T47D (cell line): ENCODE measurements at regions not wholly inside any gene's neighbourhood (a gene's known extent, or its start where the extent isn't known, plus 50 kb on each side); places are given as distances from the start of the nearest gene placed in this dataset.

ENCODE experiments used
- DNase-seq, 2 experiments: peaks; one replicate each; pipeline versions ENCODE4 v3.0.0 to v3.0.0-alpha.2; 2011 to 2012; ENCODE audit warnings: low read depth in 1 of 2, low spot score in 1 of 2
- JUND ChIP-seq: IDR thresholded peaks from 2 replicates; pipeline ENCODE4 v1.6.1; 2012; ENCODE audit warnings: low read depth
- in situ Hi-C: cut with HindIII; loops from 2 replicates; pipeline ENCODE4 v1.10.0; 2016; ENCODE audit warnings: low sequenced_read_pairs, low pct_unique_long_range_greater_than_20kb

DNA sequence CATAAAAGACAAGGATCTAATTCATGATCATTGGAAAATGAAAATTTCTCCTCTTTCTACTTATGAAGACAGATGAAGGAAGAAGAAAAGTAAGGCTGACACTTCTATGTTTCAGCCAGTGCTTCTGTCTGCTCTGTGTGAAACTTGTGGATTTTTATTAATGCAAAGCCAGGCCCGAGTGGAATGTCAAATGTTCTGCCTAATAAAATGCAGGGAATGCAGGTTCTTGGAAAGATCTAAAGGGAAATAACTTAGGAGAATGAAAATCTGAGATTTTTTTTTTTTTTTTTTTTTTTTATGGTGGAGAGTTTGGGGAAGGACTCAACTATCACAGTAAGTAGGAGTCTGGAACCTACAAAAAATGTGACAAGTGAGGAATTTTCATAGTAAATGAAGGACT is 1732.3 kb upstream of the SLC10A2 start:
- TF ChIP-seq JUND = no peak
- DNase-seq = no peak
- in situ Hi-C loops = no loop called here

GRCh38 chr13:104796581-104796980 is 1730.4 kb upstream of the SLC10A2 start:
- in situ Hi-C loops = no loop called here
- no peak for DNase-seq
- no peak for TF ChIP-seq JUND

GRCh38 chr13:104785952-104786351 is 1719.7 kb upstream of the SLC10A2 start:
- in situ Hi-C loops = no loop called here

DNA sequence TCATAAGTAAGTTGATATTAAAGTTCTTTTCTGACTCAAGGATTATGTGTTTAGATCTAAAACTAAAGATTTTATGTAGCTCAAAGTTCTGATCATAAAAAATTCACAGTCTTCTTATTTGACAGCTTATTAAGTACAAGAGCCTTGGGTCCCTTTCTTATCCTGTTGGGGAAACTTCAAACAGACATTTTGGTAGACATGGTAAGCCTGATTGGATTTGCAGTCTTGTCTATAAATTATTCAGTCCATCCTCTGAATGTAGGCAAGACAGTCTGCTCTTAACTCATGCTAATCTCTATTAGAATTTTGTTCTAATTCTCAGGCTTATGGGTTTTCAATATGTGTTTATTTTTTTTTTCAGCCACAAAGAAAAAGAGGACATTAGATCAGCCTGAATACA is 1718.7 kb upstream of the SLC10A2 start:
- TF ChIP-seq JUND = no peak
- no peak for DNase-seq
- in situ Hi-C loops = no loop called here

More at GRCh38 chr13:104785952-104786351, 1719.7 kb upstream of the SLC10A2 start:
- no peak for TF ChIP-seq JUND
- no peak for DNase-seq

DNA sequence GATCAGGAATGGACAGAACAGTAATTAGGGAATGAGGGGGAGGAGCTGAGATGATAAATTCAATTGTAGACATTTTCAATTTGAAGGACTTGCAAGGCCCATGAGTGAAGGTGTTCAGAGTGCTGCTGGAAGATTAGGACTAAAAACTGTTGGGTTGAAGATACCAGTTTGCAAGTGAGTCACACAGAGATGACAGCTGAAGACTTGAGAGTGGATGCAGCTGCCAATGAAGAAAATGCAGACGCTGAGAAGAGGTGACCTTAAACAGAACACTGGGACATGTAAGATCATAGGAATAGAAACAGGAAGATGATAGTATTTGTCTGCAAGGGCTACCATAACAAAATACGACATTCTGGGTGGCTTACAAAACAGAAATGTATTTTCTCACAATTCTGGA is 1716.5 kb upstream of the SLC10A2 start:
- no peak for DNase-seq
- TF ChIP-seq JUND = no peak
- in situ Hi-C loops = no loop called here

GRCh38 chr13:104779311-104779993 is 1713.2 kb upstream of the SLC10A2 start:
- no peak for TF ChIP-seq JUND
- no peak for DNase-seq
- in situ Hi-C loops = no loop called here

DNA sequence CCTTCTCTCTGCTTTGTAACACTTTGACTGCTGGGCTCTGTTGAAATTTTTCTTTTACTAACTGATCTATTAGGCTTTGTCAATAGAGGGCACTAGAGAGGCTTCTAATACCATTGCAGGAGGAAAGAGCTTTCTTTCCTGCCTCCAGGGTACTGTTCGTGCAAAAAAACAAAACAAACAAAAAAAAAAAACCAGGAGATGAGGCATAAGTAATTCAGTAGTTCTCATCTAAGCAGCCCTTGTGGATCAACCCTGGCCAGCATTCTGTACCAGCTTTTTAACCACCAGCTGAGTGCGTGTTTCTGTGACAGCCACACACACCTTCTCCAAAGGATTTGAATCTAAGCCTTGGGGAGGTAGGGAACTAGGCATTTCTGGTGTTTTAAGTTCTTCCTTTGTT is 1707.6 kb upstream of the SLC10A2 start:
- in situ Hi-C loops = no loop called here
- DNase-seq = peak; percentile 5 to 66

GRCh38 chr13:104769545-104769944 is 1703.3 kb upstream of the SLC10A2 start:
- in situ Hi-C loops = no loop called here
- no peak for DNase-seq
- TF ChIP-seq JUND = no peak

More for the DNA sequence above, 1707.6 kb upstream of the SLC10A2 start:
- no peak for TF ChIP-seq JUND

DNA sequence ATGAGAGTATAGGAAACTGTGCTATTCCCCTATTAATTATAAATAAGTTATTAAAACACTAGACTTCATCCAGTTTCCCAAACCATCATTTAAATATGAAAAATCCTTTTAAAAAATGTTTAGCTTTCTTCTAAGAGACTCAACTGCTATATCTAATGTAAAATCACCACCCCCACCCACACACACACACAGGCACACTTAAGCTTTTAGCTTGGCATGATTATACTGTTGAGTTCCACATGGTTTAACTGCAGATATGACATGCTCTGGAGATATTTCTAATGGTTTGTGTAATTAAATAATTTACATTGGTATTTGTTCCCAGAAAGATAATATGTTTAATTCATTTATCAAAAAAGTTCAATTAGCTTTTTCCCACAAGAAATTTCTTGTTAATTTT is 1700.1 kb upstream of the SLC10A2 start:
- DNase-seq = no peak
- no peak for TF ChIP-seq JUND
- in situ Hi-C loops = no loop called here

- no peak for DNase-seq
- in situ Hi-C loops = no loop called here
- TF ChIP-seq JUND = no peak
Measured at GRCh38 chr13:104764600-104764999, 1698.4 kb upstream of the SLC10A2 start.

DNA sequence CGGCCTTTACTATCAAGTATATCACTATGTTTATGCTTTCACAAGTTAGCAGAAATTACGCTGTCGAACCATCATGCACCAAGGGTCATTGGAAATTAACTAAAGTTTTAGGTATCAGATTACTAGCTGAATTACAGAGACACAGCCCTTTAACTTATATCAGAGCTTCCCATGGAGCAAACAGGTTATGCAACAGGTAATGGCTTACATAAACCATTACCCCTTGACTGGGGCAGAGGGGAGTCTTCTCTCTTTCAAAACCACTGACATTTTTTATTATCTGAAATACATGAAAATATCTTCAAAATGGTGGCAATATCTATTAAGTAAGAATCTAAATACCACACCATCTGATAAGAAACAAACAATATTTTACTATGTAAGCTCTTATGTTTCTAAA is 1692.9 kb upstream of the SLC10A2 start:
- no peak for DNase-seq
- no peak for TF ChIP-seq JUND
- in situ Hi-C loops = no loop called here

DNA sequence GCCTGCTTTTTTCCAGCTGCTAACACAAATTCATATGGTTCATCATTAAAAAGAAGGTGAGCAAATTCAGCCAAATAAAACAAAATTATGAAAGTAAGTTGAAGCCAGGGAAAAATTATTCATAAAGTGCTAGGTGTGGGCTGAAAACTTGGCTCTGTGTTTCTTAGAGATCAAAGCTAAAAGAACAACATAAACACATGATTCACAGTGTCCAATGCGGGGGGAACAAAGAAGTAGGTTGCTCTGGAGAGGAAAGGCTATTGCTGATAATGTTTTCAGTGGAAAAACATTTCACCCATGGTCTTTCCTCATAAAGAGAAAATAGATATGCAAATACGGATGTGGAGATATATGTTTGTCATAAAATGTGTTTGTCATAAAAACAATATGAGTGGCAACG is 1691.5 kb upstream of the SLC10A2 start:
- no peak for DNase-seq
- no peak for TF ChIP-seq JUND
- in situ Hi-C loops = no loop called here

- in situ Hi-C loops = no loop called here
- TF ChIP-seq JUND = no peak
- DNase-seq = no peak
Measured at GRCh38 chr13:104750377-104750776, 1684.2 kb upstream of the SLC10A2 start.

- in situ Hi-C loops = no loop called here
- TF ChIP-seq JUND = no peak
Measured at GRCh38 chr13:104740641-104741222, 1674.5 kb upstream of the SLC10A2 start.

More at GRCh38 chr13:104740641-104741222, 1674.5 kb upstream of the SLC10A2 start:
- peak in 1 of 2 experiments; percentile 1 for DNase-seq
